Left lobe of liver (tissue), 2 donors: ENCODE measurements at regions not wholly inside any gene's neighbourhood (a gene's known extent, or its start where the extent isn't known, plus 50 kb on each side); places are given as distances from the start of the nearest gene placed in this dataset.
"Not testable (repeated sequence)": the region's sequence is repeated elsewhere in the genome, so short reads cannot be mapped to it uniquely, and the experiment has no call there.

Source experiments
- ATAC-seq: fragments of 200-7000 bp; cut with Tn5 transposase; one replicate; pipeline ENCODE4 v1.9.1; 2020; ENCODE audit warnings: mild to moderate bottlenecking, moderate library complexity
- DNase-seq: peaks from one replicate; pipeline ENCODE4 v3.0.0-alpha.2; 2020; ENCODE audit warnings: low spot score
- donor health status: DM: no; HTN: no; CAD: no; lungs with moderate emphysema.
- donor health status: DM: no; HTN: yes; CAD: no.

- DNase-seq (no peak), ATAC-seq (no peak)
These were observed 150.2 kb downstream of the KCNJ2 start for GRCh38 chr17:70319516-70319915.

- DNase-seq, result no peak
- no peak for ATAC-seq
These were observed 151.5 kb downstream of the KCNJ2 start for GRCh38 chr17:70320673-70321345.

- DNase-seq (no peak), ATAC-seq (no peak)
These were observed 152.0 kb downstream of the KCNJ2 start for GRCh38 chr17:70321352-70321751.

GRCh38 chr17:70323269-70323668, 153.9 kb downstream of the KCNJ2 start:
- no peak for DNase-seq
- no peak for ATAC-seq

GRCh38 chr17:70324031-70324430, 154.7 kb downstream of the KCNJ2 start:
- DNase-seq, result no peak
- no peak for ATAC-seq

- DNase-seq (no peak), ATAC-seq (no peak)
These were observed 157.9 kb downstream of the KCNJ2 start for GRCh38 chr17:70327279-70327678.

- no peak for DNase-seq
- no peak for ATAC-seq
These were observed 158.4 kb downstream of the KCNJ2 start for GRCh38 chr17:70327723-70328122.

- DNase-seq (no peak), ATAC-seq (no peak)
These were observed 160.4 kb downstream of the KCNJ2 start for GRCh38 chr17:70329721-70330120.

GRCh38 chr17:70331066-70331465, 161.7 kb downstream of the KCNJ2 start:
- not testable (repeated sequence) for ATAC-seq, DNase-seq

- DNase-seq (no peak), ATAC-seq (no peak)
These were observed 163.3 kb downstream of the KCNJ2 start for GRCh38 chr17:70332356-70333210.

- ATAC-seq, result no peak
- DNase-seq, result no peak
These were observed 167.1 kb downstream of the KCNJ2 start for GRCh38 chr17:70336411-70336810.

GRCh38 chr17:70338946-70339354, 169.6 kb downstream of the KCNJ2 start:
- no peak for ATAC-seq

GRCh38 chr17:70343114-70343513, 173.8 kb downstream of the KCNJ2 start:
- ATAC-seq (no peak), DNase-seq (no peak)

More at GRCh38 chr17:70338946-70339354, 169.6 kb downstream of the KCNJ2 start:
- no peak for DNase-seq

GRCh38 chr17:70344386-70345060, 175.2 kb downstream of the KCNJ2 start:
- DNase-seq (no peak), ATAC-seq (peak; percentile 61)

- no peak for ATAC-seq
- no peak for DNase-seq
These were observed 175.7 kb downstream of the KCNJ2 start for GRCh38 chr17:70345061-70345460.

- no peak for ATAC-seq
- DNase-seq, result no peak
These were observed 183.5 kb downstream of the KCNJ2 start for GRCh38 chr17:70352834-70353233.

- ATAC-seq (no peak), DNase-seq (no peak)
These were observed 184.2 kb downstream of the KCNJ2 start for GRCh38 chr17:70353408-70354092.

GRCh38 chr17:70355185-70355584, 185.9 kb downstream of the KCNJ2 start:
- no peak for ATAC-seq
- no peak for DNase-seq

GRCh38 chr17:70357190-70357589, 187.9 kb downstream of the KCNJ2 start:
- no peak for DNase-seq
- ATAC-seq, result no peak

GRCh38 chr17:70365091-70365583, 195.8 kb downstream of the KCNJ2 start:
- DNase-seq, result no peak
- ATAC-seq, result no peak

GRCh38 chr17:70366386-70366785, 197.1 kb downstream of the KCNJ2 start:
- no peak for ATAC-seq
- no peak for DNase-seq
